ENCODE measurements at regions not wholly inside any gene's neighbourhood (a gene's known extent, or its start where the extent isn't known, plus 50 kb on each side); places are given as distances from the start of the nearest gene placed in this dataset.

- H4K5ac ChIP-seq (ENCODE audit: low read depth, low read length) = no peak overlapping the region
- no peak overlapping the region for H3K4me2 ChIP-seq (ENCODE audit: low read depth, low read length)
- H3K18ac ChIP-seq (ENCODE audit: low read depth, low read length) = no peak overlapping the region
- no peak overlapping the region for H3K14ac ChIP-seq (replicated peaks; ENCODE audit: low read depth, low read length)
- no peak overlapping the region for H3K4me3 ChIP-seq (ENCODE audit: insufficient read depth, low read depth, low read length)
- no TSS peak for BruUV-seq (replicated peaks)
- H2AK9ac ChIP-seq (replicated peaks; ENCODE audit: low read depth, low read length, poor library complexity) = no peak overlapping the region
- TF ChIP-seq RCOR1 (IDR thresholded peaks at IDR 0.05; ENCODE audit: insufficient replicate concordance, low read length) = no peak
- TF ChIP-seq MAZ (IDR thresholded peaks at IDR 0.05; ENCODE audit: borderline replicate concordance, low read depth, low read length) = no peak
- TF ChIP-seq POLR2A (IDR thresholded peaks at IDR 0.05; ENCODE audit: low read depth, low read length) = no peak
- no peak for TF ChIP-seq CHD1 (IDR thresholded peaks at IDR 0.05; ENCODE audit: low read depth, low read length)
- no peak for TF ChIP-seq USF2 (IDR thresholded peaks at IDR 0.05; ENCODE audit: low read depth, low read length)
- TF ChIP-seq RFX5 (IDR thresholded peaks at IDR 0.05; ENCODE audit: low read depth, low read length) = no peak
- TF ChIP-seq FOS (IDR thresholded peaks at IDR 0.05; ENCODE audit: low read depth, low read length) = no peak
- no peak for TF ChIP-seq NFE2L2 (IDR thresholded peaks at IDR 0.05; ENCODE audit: low read depth, low read length)
- TF ChIP-seq MAFK (IDR thresholded peaks at IDR 0.05; ENCODE audit: low read depth, low read length) = no peak
- ATAC-seq (ENCODE audit: low read depth) (no peak), DNase-seq (no peak)
- H3K36me3 ChIP-seq (ENCODE audit: control insufficient read depth, insufficient read depth, low read length) = no peaks in the 10 kb centered on the region
- intact Hi-C loops (cut with micrococcal nuclease) = no loop called here
- no peaks in the 10 kb centered on the region for H3K4me1 ChIP-seq (ENCODE audit: control insufficient read depth, insufficient read depth, low read length)
- no peak overlapping the region for H3K9ac ChIP-seq (ENCODE audit: low read depth, low read length)
- POLR2A ChIA-PET (ENCODE audit: unreplicated experiment) = no interaction called here
- no peak overlapping the region for H4K8ac ChIP-seq (ENCODE audit: low read depth in 2 of 2, low read length in 2 of 2)
- no peak overlapping the region for H2AK5ac ChIP-seq (ENCODE audit: low read depth, low read length)
- no peaks in the 10 kb centered on the region for H3K79me1 ChIP-seq (ENCODE audit: low read depth in 1 of 2, low read length in 2 of 2)
- H3K23ac ChIP-seq (ENCODE audit: low read depth, low read length) = no peak overlapping the region
- H3K56ac ChIP-seq (ENCODE audit: extremely low read depth, insufficient read depth, low read length) = no peak overlapping the region
- no peak overlapping the region for H3K4ac ChIP-seq (ENCODE audit: low read depth, low read length)
- H2BK120ac ChIP-seq (ENCODE audit: low read depth, low read length) = no peak overlapping the region
- in situ Hi-C loops (cut with MboI; ENCODE audit: low sequenced_read_pairs) = no loop called here
- no peak overlapping the region for H2BK20ac ChIP-seq (ENCODE audit: low read depth, low read length)
- CTCF ChIA-PET = no interaction called here
- no peak overlapping the region for H2AFZ ChIP-seq (replicated peaks; ENCODE audit: low read length, poor library complexity)
- H4K20me1 ChIP-seq (ENCODE audit: insufficient read depth, low read length) = no peaks in the 10 kb centered on the region
- dilution Hi-C loops (cut with HindIII; ENCODE audit: low sequenced_read_pairs, unreplicated experiment) = no loop called here
- no peak overlapping the region for H2BK15ac ChIP-seq (ENCODE audit: low read depth, low read length)
- no peaks in the 10 kb centered on the region for H3K27me3 ChIP-seq (ENCODE audit: control insufficient read depth, insufficient read depth, low read length)
- no peak overlapping the region for H2BK5ac ChIP-seq (ENCODE audit: low read depth, low read length, poor library complexity, severe bottlenecking)
- 68% methylated on average over 3 of the region's 14 CpGs; no CpG with 5 or more reads in 1 of the 2 experiments for WGBS, 2 experiments (ENCODE audit: extremely low coverage in 2 of 2, insufficient read length in 1 of 2)
- H4K91ac ChIP-seq (ENCODE audit: insufficient read depth, low read depth, low read length) = no peak overlapping the region
- no peaks in the 10 kb centered on the region for H3K9me1 ChIP-seq (ENCODE audit: insufficient read depth, low read length)
- H3K27ac ChIP-seq (ENCODE audit: insufficient read depth, low read length) = no peak overlapping the region
- peaks cover 41% of the 10 kb centered on the region for H3K9me3 ChIP-seq (ENCODE audit: control insufficient read depth, insufficient read depth, low read length)
Measured at GRCh38 chr1:4460651-4461050, 193.8 kb upstream of the AJAP1 start.
